Gastrocnemius medialis (tissue), 4 donors: ENCODE measurements at regions not wholly inside any gene's neighbourhood (a gene's known extent, or its start where the extent isn't known, plus 50 kb on each side); places are given as distances from the start of the nearest gene placed in this dataset.

ENCODE experiments used
- ATAC-seq, 2 donors: fragments of 150-250 bp; one replicate each; pipeline ENCODE4 v1.9.1; 2016
- DNase-seq, 2 donors: peaks; one replicate each; pipeline ENCODE4 v3.0.0-alpha.2; 2019
- H3K27ac ChIP-seq, 4 donors: fragments of 200-600 bp; sonication (generic); 1 replicate in 1 of 4; 2 replicates in 3 of 4; pipeline ENCODE4 v1.5.1; 2016 to 2018; ENCODE audit warnings: mild to moderate bottlenecking in 2 of 4, moderate library complexity in 1 of 4
- H3K27me3 ChIP-seq, 3 donors: fragments of 200-600 bp; sonication (generic) in 2 of 3; 1 replicate in 1 of 3; 2 replicates in 2 of 3; pipeline versions ENCODE4 v1.5.1 to v1.6.0; 2016 to 2019; ENCODE audit warnings: mild to moderate bottlenecking in 1 of 3, moderate library complexity in 1 of 3
- H3K36me3 ChIP-seq, 2 donors: fragments of 200-600 bp; sonication (generic) in 1 of 2; one replicate each; pipeline ENCODE4 v1.5.1; 2017 to 2018
- H3K4me1 ChIP-seq, 2 donors: fragments of 200-600 bp; sonication (generic) in 1 of 2; one replicate each; pipeline ENCODE4 v1.5.1; 2016 to 2017; ENCODE audit warnings: mild to moderate bottlenecking in 2 of 2
- H3K4me3 ChIP-seq, 4 donors: fragments of 200-600 bp; sonication (generic) in 3 of 4; 1 replicate in 1 of 4; 2 replicates in 3 of 4; pipeline ENCODE4 v1.5.1; 2016 to 2019; ENCODE audit warnings: mild to moderate bottlenecking in 2 of 4
- H3K9me3 ChIP-seq, 3 donors: fragments of 200-600 bp; sonication (generic) in 2 of 3; 1 replicate in 1 of 3; 2 replicates in 2 of 3; pipeline ENCODE4 v1.5.1; 2016 to 2019
- CTCF ChIP-seq, 5 experiments: fragments of 450-650 bp in 3 of 5; fragments of 200-600 bp in 2 of 5; sonication (generic) in 2 of 5; IDR thresholded peaks in 4 of 5; conservative IDR thresholded peaks in 1 of 5; 1 replicate in 4 of 5; 2 replicates in 1 of 5; pipeline ENCODE4 v1.5.1; 2016 to 2019; ENCODE audit warnings: antibody characterized with exemption in 5 of 5, mild to moderate bottlenecking in 3 of 5, moderate library complexity in 3 of 5
- POLR2A ChIP-seq, 2 donors: fragments of 450-650 bp; IDR thresholded peaks; one replicate each; pipeline ENCODE4 v1.6.1; 2017; ENCODE audit warnings: antibody characterized with exemption in 2 of 2, mild to moderate bottlenecking in 2 of 2, moderate library complexity in 2 of 2
- in situ Hi-C, 4 donors: fragments of 200-750 bp; cut with MboI; loops; one replicate each; pipeline versions ENCODE4 v1.15.0 to v1.8.0; 2017; ENCODE audit warnings: low sequenced_read_pairs in 4 of 4
- intact Hi-C: fragments of 100-400 bp; cut with DNase I; formaldehyde crosslinking; loops from one replicate; pipeline ENCODE4 v1.15.1; 2023; ENCODE audit warnings: low total_unique reads

GRCh38 chr14:83689265-83689664, 1840.7 kb upstream of the FLRT2 start:
- no peak for ATAC-seq
- TF ChIP-seq POLR2A (IDR thresholded peaks at IDR 0.05), result no peak
- in situ Hi-C loops, result no loop called here
- H3K36me3 ChIP-seq, result no peaks in the 10 kb centered on the region
- intact Hi-C loops, result no loop called here
- no peak overlapping the region for H3K4me3 ChIP-seq
- no peaks in the 10 kb centered on the region for H3K4me1 ChIP-seq
- no peak for DNase-seq
- no peak overlapping the region for H3K27ac ChIP-seq
- H3K9me3 ChIP-seq, result peaks cover 0 to 5% (median 0%) of the 10 kb centered on the region in 3 donors
- no peaks in the 10 kb centered on the region for H3K27me3 ChIP-seq

GRCh38 chr14:83697099-83697498, 1832.8 kb upstream of the FLRT2 start:
- ATAC-seq, result no peak
- Histone ChIP-seq H3K4me3 (no peak overlapping the region), H3K4me1 (no peaks in the 10 kb centered on the region), H3K27me3 (no peaks in the 10 kb centered on the region), H3K36me3 (no peaks in the 10 kb centered on the region), H3K27ac (no peak overlapping the region), H3K9me3 (no peaks in the 10 kb centered on the region)
- in situ Hi-C loops, result no loop called here
- intact Hi-C loops, result no loop called here
- no peak for DNase-seq
- TF ChIP-seq POLR2A (IDR thresholded peaks at IDR 0.05), result no peak
- no peak for TF ChIP-seq CTCF (IDR thresholded peaks at IDR 0.05 in 4 of 5, conservative IDR thresholded peaks at IDR 0.05 in 1 of 5)

- TF ChIP-seq POLR2A (IDR thresholded peaks at IDR 0.05) (no peak), CTCF (IDR thresholded peaks at IDR 0.05 in 4 of 5, conservative IDR thresholded peaks at IDR 0.05 in 1 of 5) (no peak)
- no peaks in the 10 kb centered on the region for H3K4me1 ChIP-seq
- no peaks in the 10 kb centered on the region for H3K9me3 ChIP-seq
- H3K27ac ChIP-seq, result no peak overlapping the region
- no peaks in the 10 kb centered on the region for H3K27me3 ChIP-seq
- no peak for ATAC-seq
- no peaks in the 10 kb centered on the region for H3K36me3 ChIP-seq
- DNase-seq, result no peak
- H3K4me3 ChIP-seq, result no peak overlapping the region
- in situ Hi-C loops, result no loop called here
- intact Hi-C loops, result no loop called here
Observed at GRCh38 chr14:83702619-83703018, 1827.3 kb upstream of the FLRT2 start.

GRCh38 chr14:83706231-83706954, 1823.6 kb upstream of the FLRT2 start:
- no peaks in the 10 kb centered on the region for H3K36me3 ChIP-seq
- no peaks in the 10 kb centered on the region for H3K4me1 ChIP-seq
- in situ Hi-C loops, result no loop called here
- no peak for TF ChIP-seq CTCF (IDR thresholded peaks at IDR 0.05 in 4 of 5, conservative IDR thresholded peaks at IDR 0.05 in 1 of 5)
- H3K9me3 ChIP-seq, result no peaks in the 10 kb centered on the region
- ATAC-seq, result no peak
- DNase-seq, result no peak
- H3K27ac ChIP-seq, result no peak overlapping the region
- H3K4me3 ChIP-seq, result no peak overlapping the region
- intact Hi-C loops, result no loop called here
- H3K27me3 ChIP-seq, result no peaks in the 10 kb centered on the region

GRCh38 chr14:83707056-83707455, 1822.9 kb upstream of the FLRT2 start:
- no peak for TF ChIP-seq CTCF (IDR thresholded peaks at IDR 0.05 in 4 of 5, conservative IDR thresholded peaks at IDR 0.05 in 1 of 5)
- no peak for TF ChIP-seq POLR2A (IDR thresholded peaks at IDR 0.05)
- H3K27ac ChIP-seq, result no peak overlapping the region
- no peaks in the 10 kb centered on the region for H3K9me3 ChIP-seq
- H3K4me3 ChIP-seq, result no peak overlapping the region
- intact Hi-C loops (no loop called here), in situ Hi-C loops (no loop called here)
- DNase-seq (no peak), ATAC-seq (no peak)
- H3K27me3 ChIP-seq, result no peaks in the 10 kb centered on the region
- H3K36me3 ChIP-seq, result no peaks in the 10 kb centered on the region
- H3K4me1 ChIP-seq, result no peaks in the 10 kb centered on the region
